ENCODE measurements at regions not wholly inside any gene's neighbourhood (a gene's known extent, or its start where the extent isn't known, plus 50 kb on each side); places are given as distances from the start of the nearest gene placed in this dataset.

DNA sequence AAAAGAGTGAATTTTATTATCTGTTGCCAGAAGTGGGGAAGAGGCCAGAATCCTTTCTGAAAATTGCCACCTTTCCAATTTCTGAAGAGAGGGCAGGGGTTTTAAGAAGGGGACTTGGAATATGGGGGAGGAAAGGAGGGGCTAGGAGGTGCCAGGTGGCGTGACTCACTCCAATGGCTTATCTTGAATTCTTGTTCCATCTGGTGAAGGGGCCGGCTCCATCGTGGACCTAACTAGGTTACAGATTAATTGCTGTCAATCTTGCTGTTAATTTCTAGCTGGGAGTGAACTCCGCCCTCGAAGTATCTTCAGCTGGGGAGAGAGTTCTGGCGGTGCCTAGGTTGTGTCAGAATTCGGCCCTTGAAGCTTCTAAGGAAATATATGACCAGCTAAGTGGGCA, 138.7 kb downstream of the YTHDC2 start:
- DNase-seq, result no peak
- no peak for ATAC-seq
- intact Hi-C loops (cut with micrococcal nuclease), result no loop called here

DNA sequence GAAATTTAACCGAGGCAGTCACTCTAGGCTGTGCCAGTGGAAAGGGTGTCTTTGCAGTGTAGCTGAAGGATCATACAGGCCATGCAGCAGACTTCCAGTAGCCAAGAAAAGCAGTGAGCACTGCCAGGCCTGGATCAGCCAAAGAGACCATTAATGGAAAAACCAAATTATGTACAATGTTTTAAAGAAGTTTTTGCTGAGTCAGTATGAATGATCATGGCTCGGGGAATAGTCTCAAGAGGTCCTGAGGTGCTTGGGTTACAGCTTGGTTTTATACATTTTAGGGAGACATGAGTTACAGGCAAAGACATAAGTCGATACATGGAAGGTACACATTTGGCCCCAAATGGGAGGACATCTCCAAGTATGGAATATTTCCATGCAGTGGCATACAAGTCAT, 141.3 kb downstream of the YTHDC2 start:
- intact Hi-C loops (cut with micrococcal nuclease), result no loop called here
- no peak for ATAC-seq

DNA sequence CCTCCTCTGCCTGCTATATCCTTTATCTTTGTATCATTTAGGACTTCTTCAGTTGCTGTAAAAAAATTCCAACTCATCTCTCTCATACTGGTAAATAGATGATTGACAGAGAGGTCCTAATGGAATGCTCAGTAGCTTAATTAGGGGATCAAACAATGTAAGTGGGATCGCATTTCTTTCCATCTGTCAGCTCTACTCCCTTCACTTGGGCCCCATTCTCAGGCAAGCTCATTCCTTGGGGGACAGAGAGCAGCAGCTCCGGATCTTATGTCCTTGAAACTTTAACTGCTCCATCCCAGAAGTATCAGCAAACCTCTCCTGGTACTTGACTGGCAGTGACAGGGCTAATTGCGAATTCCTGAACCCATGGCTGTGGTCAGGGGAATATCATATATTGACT, 146.7 kb downstream of the YTHDC2 start:
- ATAC-seq, result no peak
- intact Hi-C loops (cut with micrococcal nuclease), result no loop called here

More for the DNA sequence above, 141.3 kb downstream of the YTHDC2 start:
- no peak for DNase-seq

DNA sequence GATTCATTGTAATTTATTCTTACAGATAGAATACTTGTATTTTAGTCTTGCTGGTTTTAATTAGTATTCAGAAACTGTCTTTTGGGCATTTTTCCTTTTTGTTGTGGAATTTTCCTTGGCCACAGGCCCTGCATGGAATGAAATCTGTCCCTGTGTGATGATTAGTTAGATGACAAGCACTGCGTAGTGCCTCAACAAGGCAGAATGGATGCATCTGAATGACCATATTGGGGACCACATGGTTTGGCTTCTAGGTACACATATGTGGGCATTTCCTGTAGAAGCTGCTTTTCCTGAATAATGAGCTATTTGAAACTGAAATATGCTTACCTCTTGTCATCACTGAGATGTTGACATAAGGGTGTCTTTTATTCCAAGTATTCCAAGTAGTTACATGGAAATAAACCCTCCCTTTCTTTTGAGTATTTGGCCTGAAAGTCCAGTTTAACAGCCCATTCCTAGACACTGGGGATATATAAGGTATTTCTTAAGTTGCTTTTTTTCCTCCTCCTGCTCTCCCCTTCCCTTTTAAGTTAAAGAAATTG, 147.3 kb downstream of the YTHDC2 start:
- no peak for DNase-seq
- ATAC-seq, result no peak
- intact Hi-C loops (cut with micrococcal nuclease), result no loop called here

More for the DNA sequence above, 146.7 kb downstream of the YTHDC2 start:
- no peak for DNase-seq

DNA sequence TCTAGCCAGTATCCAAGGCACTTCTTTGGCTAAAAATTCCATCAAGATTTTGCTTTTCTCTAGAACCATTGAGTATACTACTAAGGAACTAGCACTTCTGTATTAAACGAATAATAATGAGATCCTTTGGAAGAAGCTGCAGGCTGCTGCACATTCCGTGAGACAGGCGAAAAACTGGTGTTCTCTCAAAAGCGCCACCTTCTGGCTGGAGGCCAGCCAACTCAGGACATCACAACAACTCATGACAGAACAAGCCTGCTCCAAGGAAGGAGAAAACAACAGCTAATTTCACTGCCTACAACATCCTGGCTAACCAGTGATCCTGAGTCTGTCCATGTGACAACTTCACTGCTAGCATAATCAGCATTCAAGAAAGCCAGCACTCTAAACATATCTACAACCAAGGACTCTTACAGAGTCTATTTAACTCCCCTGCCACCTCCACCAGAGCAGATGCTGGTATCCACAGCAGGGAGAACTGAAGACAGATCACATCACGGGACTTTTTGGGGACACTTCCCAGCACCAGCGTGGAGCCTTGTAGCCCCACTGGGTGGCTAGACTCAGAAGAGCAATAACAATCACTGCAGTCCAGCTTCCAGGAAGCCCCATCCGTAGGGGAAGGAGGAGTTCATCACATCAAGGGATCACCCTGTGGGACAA, 150.5 kb downstream of the YTHDC2 start:
- intact Hi-C loops (cut with micrococcal nuclease), result no loop called here
- DNase-seq (peak; percentile 64), ATAC-seq (no peak)

DNA sequence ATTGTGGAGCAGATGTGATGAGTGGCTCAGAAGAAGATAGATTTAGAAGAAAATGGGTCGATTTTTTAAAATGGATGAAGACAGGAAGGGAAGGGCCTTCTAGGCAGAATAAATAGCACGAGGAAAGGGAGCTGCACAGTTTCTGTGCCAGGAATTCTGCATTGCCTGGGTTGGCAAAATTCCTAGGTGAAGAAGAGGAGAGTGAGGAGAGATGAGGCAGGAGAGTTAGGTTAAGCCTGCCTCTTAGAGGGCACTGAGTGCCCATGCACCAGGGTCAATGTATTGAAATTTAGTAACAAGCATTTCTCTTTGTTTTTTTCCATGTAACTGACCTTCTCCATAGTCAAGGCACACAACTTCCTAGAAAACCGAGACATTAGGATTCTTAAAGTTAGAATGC, 159.5 kb downstream of the YTHDC2 start:
- intact Hi-C loops (cut with micrococcal nuclease), result no loop called here
- ATAC-seq, result peak; percentile 47
- DNase-seq, result no peak

DNA sequence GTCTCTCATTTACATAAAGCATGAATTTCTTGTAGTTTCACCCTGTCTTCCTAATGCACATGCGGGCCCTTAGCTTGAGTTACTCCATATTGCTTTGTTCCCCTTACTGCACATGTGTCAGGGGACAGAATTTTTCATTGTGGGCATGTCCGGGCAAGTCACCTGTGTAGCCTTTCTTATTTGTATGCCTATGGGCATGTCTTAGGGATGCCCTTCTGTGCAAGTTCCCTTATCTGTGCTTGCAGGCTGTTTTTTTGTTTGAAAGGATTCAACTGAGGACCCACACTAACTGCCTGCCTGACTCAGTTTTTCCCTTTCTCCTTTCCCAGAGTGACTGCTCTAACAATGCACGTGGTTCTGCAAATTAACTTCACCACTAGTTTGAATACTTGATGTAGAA, 161.7 kb downstream of the YTHDC2 start:
- DNase-seq, result no peak

DNA sequence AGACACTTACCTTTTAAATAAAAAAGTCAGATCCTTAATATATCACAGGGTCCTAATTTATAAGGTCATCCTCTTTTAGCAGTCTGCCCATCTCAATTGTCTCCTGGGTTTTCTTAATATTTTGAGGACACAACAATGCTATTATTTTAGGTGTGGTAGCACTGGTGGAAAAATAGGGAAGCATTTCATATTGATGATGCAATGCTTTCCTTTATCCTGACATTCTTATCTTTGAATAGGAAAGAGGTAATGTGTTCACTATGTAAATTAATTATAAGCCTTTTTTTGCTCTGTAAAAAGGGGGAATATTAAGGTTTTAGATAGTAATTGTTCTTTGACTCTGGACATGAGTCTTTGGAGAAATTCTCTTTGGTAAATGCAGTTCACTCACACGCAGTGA, 164.7 kb downstream of the YTHDC2 start:
- intact Hi-C loops (cut with micrococcal nuclease), result no loop called here
- no peak for ATAC-seq

More for the DNA sequence above, 161.7 kb downstream of the YTHDC2 start:
- intact Hi-C loops (cut with micrococcal nuclease), result no loop called here
- ATAC-seq, result no peak

DNA sequence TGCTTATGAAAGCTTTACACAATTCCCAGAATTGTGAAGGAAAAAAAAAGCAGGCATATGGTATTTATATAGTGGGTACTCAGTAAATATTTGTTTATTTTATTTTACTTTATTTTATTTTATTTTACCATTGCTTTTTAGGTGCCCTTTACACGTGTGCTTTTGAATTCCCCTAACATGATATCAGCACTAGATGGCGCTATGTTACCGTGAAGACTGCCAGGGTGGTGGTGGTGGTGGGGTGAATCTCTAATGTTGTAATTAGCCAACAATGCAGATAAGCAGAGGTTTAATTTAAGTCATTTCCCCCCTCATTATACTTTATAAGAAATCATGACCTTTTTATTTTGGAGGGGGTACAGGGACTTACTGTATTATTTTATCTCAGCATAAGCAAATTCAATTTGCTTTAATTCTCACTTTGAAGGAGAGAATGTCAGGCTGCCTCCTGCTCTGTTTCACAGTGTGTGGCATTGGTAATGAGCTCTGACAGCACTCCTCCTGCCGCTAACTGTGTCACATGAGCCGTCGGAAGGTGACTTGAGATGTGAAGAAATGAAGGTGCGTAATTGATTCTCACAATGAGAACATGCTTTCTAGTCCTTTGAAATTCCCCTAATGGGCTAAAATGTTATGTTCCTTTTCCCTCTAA, 165.6 kb downstream of the YTHDC2 start:
- DNase-seq (no peak), ATAC-seq (peak; percentile 64)
- intact Hi-C loops (cut with micrococcal nuclease), result no loop called here

More for the DNA sequence above, 164.7 kb downstream of the YTHDC2 start:
- no peak for DNase-seq

DNA sequence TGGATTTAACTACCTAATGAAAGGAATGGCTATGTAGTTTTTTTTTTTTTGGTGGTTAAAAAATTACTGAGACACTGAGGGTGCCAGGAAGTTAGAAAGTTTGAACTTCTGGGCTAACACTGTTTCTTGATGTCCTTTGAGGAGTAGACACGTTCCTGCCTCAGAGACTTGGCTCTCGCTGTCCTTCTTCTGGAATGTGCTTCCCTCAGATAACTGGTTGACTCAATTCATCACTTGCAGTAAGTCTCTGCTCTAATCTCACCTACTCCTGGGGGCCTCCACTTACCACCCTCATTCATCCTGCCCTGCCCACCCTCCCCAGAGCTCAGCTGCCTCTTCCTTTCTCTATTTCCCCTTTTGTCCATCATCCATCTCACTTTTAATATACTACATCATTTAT, 167.0 kb downstream of the YTHDC2 start:
- ATAC-seq (no peak), DNase-seq (no peak)
- intact Hi-C loops (cut with micrococcal nuclease), result loop anchor here (10.0 kb wide), 1 partner anchor 764 kb away; no protein-coding TSS in a partner anchor

DNA sequence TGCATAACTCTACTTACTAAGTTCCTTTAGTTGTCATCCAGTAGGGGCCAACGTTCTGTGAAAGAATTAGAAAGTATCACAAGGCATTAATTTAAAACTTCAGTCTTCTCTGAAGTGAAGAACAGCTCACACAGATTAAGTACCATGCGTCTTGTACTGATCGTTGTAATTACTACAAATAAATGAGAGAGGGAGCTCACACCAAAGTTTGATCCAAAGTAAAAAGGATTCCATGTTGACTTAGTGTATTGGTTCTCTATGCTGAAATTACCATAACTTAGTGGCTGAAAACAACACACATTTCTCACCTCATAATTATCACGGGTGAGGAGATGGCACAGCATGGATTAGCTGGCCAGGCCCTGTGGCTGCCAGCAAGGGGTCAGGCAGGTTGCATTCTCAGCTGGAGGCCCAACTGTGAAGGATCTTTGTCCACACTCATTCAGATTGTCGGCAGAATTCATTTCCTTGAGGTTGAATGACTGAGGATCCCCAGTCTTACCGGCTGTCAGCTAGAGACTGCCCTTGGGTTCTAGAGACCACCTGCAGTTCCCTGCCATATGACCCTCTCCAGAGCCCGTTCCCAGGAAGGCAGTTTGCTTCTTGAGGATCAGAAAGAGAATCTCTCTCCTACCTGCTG, 169.1 kb downstream of the YTHDC2 start:
- ATAC-seq (no peak), DNase-seq (no peak)
- intact Hi-C loops (cut with micrococcal nuclease), result loop anchor here (10.0 kb wide), 1 partner anchor 762 kb away; no protein-coding TSS in a partner anchor

DNA sequence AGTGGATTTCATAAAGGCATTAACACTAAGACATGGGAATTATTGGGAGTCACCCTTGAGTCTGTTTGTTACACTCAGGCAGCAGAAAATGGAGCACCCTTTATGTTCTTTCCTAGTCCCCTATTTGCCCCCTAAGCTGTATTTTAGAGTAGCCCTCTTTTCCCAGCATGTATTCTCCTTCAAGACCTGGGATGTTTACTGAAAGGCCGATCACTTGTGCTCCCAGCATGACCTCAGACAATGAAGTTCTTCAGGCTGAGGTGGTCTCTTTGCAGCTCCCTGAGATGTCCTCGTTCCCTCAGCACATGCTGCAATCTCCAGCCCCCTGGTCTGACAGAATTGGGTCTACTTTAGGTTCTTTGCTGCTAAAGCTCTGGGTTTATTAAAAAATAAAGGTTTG, 169.7 kb downstream of the YTHDC2 start:
- DNase-seq (no peak), ATAC-seq (no peak)
- intact Hi-C loops (cut with micrococcal nuclease), result loop anchor here (10.0 kb wide), 1 partner anchor 762 kb away; no protein-coding TSS in a partner anchor

DNA sequence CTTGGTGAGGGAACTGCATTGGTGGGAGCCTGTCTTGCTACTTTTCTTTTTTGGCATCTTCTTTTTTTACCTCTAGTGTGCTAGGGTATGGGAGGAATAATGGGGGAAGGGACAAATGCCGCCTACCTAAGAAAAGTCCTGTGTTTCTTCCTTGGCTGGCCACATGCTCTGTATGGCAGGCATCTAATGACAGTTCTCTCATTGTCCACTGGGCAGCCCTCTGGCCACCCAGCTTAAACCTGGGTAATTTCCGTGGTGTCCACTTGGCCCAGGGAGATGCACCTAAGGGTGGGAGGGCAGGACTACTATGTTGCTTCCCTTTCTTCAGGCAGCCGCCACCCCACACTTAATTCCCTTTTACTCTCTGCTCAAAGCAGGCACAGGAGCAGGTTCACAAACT, 173.1 kb downstream of the YTHDC2 start:
- ATAC-seq, result no peak
- no peak for DNase-seq
- intact Hi-C loops (cut with micrococcal nuclease), result loop anchor here (10.0 kb wide), 1 partner anchor 758 kb away; no protein-coding TSS in a partner anchor

DNA sequence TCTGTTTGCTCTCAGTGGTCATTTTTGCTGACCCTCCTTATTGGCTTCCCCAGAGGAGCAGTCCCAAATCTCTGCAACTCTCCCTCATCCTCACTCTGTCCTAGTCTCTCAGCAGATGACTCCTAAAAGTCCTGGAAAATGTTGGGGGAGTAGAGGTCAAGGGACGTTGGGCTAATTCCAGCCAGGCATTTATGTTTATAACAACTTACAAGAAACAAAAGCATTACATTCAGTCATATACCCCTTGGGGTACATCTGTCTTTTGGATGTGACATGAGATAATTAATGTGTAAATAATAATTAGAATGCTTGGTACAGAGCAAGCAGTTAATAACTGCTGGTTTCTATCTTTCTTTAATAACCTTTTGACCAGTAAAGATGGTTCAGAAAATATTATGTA, 176.2 kb downstream of the YTHDC2 start:
- intact Hi-C loops (cut with micrococcal nuclease), result loop anchor here (10.0 kb wide), 1 partner anchor 755 kb away; no protein-coding TSS in a partner anchor
- ATAC-seq (no peak), DNase-seq (no peak)

DNA sequence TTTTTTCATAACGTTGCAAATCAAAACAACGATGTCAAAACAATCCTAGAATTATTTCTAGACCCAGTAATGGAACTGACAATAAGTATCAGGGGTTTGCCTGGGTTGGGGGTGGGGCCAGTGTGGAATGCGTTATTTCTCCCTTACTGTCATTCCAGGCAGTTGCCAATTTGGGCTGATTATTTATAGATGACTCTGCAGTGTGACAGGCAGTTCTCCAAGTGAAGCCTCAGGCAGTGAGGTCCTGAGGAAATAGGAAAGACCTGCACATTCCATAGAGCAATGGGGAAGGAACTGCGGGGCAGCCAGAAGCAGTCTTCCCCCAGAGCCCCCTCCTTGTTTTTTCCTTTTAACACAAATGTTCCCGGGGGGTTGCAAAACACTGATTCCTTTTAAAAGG, 179.0 kb downstream of the YTHDC2 start:
- intact Hi-C loops (cut with micrococcal nuclease), result no loop called here
- ATAC-seq, result peak; percentile 51
- DNase-seq, result no peak

DNA sequence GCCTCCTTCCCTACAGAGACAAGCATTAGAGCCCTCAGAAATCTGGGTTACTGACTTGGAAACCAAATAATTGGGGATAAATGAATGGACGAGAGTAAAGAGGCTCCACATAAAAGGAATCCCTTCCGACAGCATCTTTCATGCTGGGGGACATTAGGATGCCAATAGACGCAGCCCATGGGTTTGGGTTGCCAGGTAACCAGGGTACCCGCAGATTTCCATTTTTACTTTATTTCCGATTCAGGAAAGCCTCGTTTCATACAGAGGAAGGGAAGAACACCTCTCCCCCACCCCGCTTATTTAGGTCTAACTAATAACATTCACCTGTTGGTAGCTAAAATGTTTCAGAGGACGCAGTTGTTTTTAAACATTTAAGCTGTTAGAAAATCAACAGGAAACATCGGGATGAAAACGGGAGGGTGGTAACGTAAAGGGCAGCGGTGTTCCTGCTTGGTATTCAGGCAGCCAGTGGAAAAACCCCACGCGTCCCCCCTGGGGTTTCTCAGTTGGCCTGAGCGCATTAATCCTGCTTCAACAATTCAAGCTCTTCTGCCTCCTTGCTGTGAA, 179.5 kb downstream of the YTHDC2 start:
- peak; percentile 31 for DNase-seq
- ATAC-seq, result no peak
- intact Hi-C loops (cut with micrococcal nuclease), result no loop called here

DNA sequence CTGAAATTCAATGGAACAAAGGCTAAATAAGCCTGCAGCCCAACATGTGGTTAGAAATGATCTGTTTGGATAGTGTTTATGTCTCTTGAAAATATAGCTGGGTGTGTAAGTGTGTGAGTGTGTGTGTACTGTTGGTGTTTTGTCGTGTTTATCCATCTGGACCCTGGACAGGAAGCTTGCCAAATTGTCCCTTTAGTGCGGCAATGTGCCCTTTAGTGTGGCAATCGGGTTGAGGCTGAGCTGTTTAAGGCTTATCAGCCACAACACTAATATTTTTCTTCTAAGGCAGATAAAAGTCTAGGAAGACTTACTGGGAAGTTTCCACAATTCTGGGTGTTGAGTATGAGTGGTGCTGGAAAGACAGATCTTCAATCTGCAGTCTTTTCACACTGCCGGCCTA, 180.2 kb downstream of the YTHDC2 start:
- no peak for DNase-seq
- no peak for ATAC-seq
- intact Hi-C loops (cut with micrococcal nuclease), result no loop called here

DNA sequence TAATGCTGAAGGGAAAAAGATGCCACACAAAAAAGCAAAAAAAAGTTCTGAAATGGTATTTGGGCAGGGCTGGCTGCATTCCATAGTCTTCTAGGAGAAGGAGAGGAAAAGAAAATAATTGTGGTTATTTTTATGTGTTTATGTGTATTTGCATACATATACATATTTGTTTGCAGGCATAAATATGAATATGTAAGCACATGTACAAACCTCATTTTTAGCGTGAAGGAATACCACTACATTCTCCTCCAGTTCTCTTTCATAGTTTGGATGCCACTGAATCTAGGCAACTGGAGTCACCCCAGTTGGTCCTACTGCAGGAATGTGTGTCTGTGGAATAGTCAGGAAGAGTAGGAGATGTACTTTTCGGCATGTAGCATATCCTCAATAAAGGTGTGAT, 181.1 kb downstream of the YTHDC2 start:
- DNase-seq (no peak), ATAC-seq (no peak)
- intact Hi-C loops (cut with micrococcal nuclease), result no loop called here

DNA sequence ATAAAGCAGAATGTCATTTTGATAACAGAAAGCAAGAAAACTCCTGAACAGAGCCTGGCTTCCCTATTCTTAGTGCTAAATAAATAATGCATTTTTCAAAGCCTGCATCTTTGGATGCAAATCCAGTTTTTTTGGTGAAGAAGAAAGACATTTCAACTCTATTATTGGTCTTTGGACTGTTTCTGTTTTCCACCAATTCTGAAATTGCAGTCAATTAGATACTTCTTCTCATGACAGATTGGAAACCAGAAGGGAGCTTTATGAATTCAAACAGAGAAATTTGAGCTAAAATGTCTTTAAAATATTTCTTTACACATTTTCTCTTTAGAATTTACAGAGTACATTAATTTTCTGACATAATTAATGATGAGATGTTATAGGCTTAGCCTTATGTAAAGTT, 189.8 kb downstream of the YTHDC2 start:
- intact Hi-C loops (cut with micrococcal nuclease), result no loop called here
- DNase-seq, result no peak
- no peak for ATAC-seq

DNA sequence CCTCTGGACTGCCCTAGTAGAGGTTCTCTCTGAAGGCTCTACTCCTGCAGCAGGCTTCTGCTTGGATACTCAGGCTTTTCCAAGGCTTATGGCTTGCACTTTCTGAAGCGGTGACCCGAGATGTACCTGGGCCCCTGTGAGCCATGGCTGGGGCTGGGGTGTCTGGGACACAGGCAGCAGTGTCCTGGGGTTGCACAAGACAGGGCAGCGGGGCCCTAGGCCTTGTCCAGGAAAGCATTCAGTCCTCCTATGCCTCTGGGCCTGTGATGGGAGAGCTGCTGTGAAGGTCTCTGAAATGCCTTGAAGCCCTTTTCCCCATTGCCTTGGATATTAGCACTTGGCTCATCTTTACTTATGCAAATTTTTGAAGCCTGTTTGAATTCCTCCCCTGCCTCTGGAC, 192.2 kb downstream of the YTHDC2 start:
- intact Hi-C loops (cut with micrococcal nuclease), result no loop called here
- DNase-seq (no peak), ATAC-seq (no peak)
